ENCODE measurements at regions not wholly inside any gene's neighbourhood (a gene's known extent, or its start where the extent isn't known, plus 50 kb on each side); places are given as distances from the start of the nearest gene placed in this dataset.

DNA sequence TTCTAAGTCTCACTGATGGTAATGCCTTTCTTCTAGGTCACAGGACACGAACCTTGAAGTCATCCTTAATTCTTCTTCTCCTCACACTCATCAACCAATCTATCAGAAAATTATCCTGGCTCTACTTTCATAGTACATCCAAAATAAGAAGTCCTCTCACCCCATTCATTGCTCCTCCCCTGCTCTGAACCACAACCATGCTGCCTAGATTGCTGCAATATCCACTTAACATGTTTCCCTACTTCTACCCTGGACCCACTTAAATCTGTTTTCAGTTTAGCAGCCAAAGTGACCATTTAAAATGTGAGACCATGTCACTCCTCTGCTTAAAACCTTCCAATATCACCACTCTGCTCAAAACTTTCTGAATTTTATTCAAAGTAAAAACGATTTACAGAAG lies 445.9 kb upstream of the FAT3 start:
- H4K20me1 ChIP-seq (ENCODE audit: insufficient read depth, low read length): no peaks in the 10 kb centered on the region
- TF ChIP-seq EZH2phosphoT487 (IDR thresholded peaks at IDR 0.05; ENCODE audit: low read depth): no peak
- TF ChIP-seq, protein P1, sequence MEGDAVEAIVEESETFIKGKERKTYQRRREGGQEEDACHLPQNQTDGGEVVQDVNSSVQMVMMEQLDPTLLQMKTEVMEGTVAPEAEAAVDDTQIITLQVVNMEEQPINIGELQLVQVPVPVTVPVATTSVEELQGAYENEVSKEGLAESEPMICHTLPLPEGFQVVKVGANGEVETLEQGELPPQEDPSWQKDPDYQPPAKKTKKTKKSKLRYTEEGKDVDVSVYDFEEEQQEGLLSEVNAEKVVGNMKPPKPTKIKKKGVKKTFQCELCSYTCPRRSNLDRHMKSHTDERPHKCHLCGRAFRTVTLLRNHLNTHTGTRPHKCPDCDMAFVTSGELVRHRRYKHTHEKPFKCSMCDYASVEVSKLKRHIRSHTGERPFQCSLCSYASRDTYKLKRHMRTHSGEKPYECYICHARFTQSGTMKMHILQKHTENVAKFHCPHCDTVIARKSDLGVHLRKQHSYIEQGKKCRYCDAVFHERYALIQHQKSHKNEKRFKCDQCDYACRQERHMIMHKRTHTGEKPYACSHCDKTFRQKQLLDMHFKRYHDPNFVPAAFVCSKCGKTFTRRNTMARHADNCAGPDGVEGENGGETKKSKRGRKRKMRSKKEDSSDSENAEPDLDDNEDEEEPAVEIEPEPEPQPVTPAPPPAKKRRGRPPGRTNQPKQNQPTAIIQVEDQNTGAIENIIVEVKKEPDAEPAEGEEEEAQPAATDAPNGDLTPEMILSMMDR (IDR thresholded peaks at IDR 0.05; ENCODE audit: low read depth, low read length): no peak
- H3K4me3 ChIP-seq (ENCODE audit: low read length): no peak overlapping the region
- no peak overlapping the region for H3K4me2 ChIP-seq (ENCODE audit: low read length)
- no peaks in the 10 kb centered on the region for H3K36me3 ChIP-seq (replicated peaks; ENCODE audit: low read depth, low read length)
- H2AFZ ChIP-seq (ENCODE audit: low read depth, low read length): no peak overlapping the region
- H3K27me3 ChIP-seq (ENCODE audit: low read depth, low read length): no peaks in the 10 kb centered on the region
- H3K9ac ChIP-seq (ENCODE audit: low read length): no peak overlapping the region
- H3K79me2 ChIP-seq (ENCODE audit: low read length): no peaks in the 10 kb centered on the region
- no peaks in the 10 kb centered on the region for H3K9me3 ChIP-seq (ENCODE audit: insufficient read depth, low read length)
- no peak overlapping the region for H3K27ac ChIP-seq (ENCODE audit: low read length)
- H3K4me1 ChIP-seq (ENCODE audit: low read length): no peaks in the 10 kb centered on the region

DNA sequence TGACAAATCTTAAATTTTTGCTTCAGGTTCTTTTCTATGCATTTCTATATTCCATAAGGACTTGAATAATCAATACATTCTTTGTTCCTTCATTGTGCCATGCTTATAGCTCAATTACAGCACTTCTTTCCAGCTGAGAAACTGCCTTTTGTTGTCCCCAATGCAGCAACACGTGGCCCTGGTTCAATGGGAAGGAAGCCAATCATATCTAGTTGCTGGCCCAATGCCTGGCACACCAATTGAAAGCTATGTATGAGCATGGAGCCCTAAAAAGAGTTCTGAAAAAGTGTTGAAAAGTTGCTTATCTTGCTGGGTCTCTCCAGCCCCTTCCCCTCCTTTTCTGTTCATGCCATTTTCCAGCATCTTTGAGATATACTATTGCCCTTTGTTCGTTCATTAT lies 448.0 kb upstream of the FAT3 start:
- no peak overlapping the region for H2AFZ ChIP-seq (ENCODE audit: low read depth, low read length)
- H3K27me3 ChIP-seq (ENCODE audit: low read depth, low read length): no peaks in the 10 kb centered on the region
- no peak for TF ChIP-seq EZH2phosphoT487 (IDR thresholded peaks at IDR 0.05; ENCODE audit: low read depth)
- TF ChIP-seq, protein P1 (IDR thresholded peaks at IDR 0.05; ENCODE audit: low read depth, low read length): no peak
- H4K20me1 ChIP-seq (ENCODE audit: insufficient read depth, low read length): no peaks in the 10 kb centered on the region
- no peak overlapping the region for H3K27ac ChIP-seq (ENCODE audit: low read length)
- H3K4me1 ChIP-seq (ENCODE audit: low read length): no peaks in the 10 kb centered on the region
- no peaks in the 10 kb centered on the region for H3K79me2 ChIP-seq (ENCODE audit: low read length)
- H3K9ac ChIP-seq (ENCODE audit: low read length): no peak overlapping the region
- H3K36me3 ChIP-seq (replicated peaks; ENCODE audit: low read depth, low read length): no peaks in the 10 kb centered on the region
- H3K9me3 ChIP-seq (ENCODE audit: insufficient read depth, low read length): no peaks in the 10 kb centered on the region
- no peak overlapping the region for H3K4me3 ChIP-seq (ENCODE audit: low read length)
- no peak overlapping the region for H3K4me2 ChIP-seq (ENCODE audit: low read length)

DNA sequence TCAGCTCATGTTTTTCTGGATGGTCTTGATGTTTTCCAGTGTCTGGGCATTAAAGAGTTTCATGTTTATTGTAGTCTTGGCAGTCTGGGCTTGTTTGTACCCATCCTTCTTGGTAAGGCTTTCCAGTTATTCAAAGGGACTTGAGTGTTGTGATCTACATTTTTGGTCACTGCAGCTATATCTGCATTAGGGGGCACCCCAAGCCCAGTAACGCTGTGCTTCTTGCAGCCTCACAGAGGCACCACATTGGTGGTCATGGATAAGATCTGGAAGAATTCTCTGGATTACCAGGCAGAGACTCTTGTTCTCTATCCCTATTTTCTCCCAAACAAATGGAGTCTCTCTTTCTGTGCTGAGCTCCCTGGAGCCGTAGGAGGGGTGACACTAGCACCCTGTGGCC lies 451.5 kb upstream of the FAT3 start:
- no peak overlapping the region for H3K27ac ChIP-seq (ENCODE audit: low read length)
- TF ChIP-seq EZH2phosphoT487 (IDR thresholded peaks at IDR 0.05; ENCODE audit: low read depth): no peak
- TF ChIP-seq, protein P1 (IDR thresholded peaks at IDR 0.05; ENCODE audit: low read depth, low read length): peak; percentile 46

DNA sequence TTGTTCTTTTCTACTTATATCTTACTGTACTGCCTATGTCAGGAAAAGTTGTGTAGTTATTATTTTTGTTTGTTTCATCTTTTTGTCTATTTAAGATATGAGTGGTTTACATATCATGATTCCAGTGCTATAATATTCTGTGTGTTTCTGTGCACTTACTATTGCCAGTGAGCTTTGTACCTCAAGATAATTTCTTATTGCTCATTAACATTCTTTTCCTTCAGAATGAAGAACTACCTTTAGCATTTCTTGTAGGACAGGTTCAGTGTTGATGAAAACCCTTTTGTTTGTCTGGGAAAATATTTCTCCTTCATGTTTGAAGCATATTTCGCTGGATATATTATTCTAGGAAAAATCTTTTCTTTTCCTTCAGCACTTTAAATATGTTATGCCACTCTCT lies 452.7 kb upstream of the FAT3 start:
- Histone ChIP-seq H3K4me3 (ENCODE audit: low read length) (no peak overlapping the region), H3K4me2 (ENCODE audit: low read length) (no peak overlapping the region), H3K4me1 (ENCODE audit: low read length) (peaks cover 7% of the 10 kb centered on the region; the same call in 1 of the 2 replicates), H2AFZ (ENCODE audit: low read depth, low read length) (no peak overlapping the region), H3K9ac (ENCODE audit: low read length) (no peak overlapping the region), H3K27me3 (ENCODE audit: low read depth, low read length) (no peaks in the 10 kb centered on the region), H4K20me1 (ENCODE audit: insufficient read depth, low read length) (no peaks in the 10 kb centered on the region), H3K9me3 (ENCODE audit: insufficient read depth, low read length) (no peaks in the 10 kb centered on the region), H3K27ac (ENCODE audit: low read length) (no peak overlapping the region), H3K79me2 (ENCODE audit: low read length) (no peaks in the 10 kb centered on the region), H3K36me3 (replicated peaks; ENCODE audit: low read depth, low read length) (no peaks in the 10 kb centered on the region)
- TF ChIP-seq, protein P1 (IDR thresholded peaks at IDR 0.05; ENCODE audit: low read depth, low read length): no peak
- no peak for TF ChIP-seq EZH2phosphoT487 (IDR thresholded peaks at IDR 0.05; ENCODE audit: low read depth)

More for the DNA sequence above, 451.5 kb upstream of the FAT3 start:
- Histone ChIP-seq H3K27me3 (ENCODE audit: low read depth, low read length) (no peaks in the 10 kb centered on the region), H3K36me3 (replicated peaks; ENCODE audit: low read depth, low read length) (no peaks in the 10 kb centered on the region), H2AFZ (ENCODE audit: low read depth, low read length) (no peak overlapping the region), H4K20me1 (ENCODE audit: insufficient read depth, low read length) (no peaks in the 10 kb centered on the region), H3K9me3 (ENCODE audit: insufficient read depth, low read length) (no peaks in the 10 kb centered on the region), H3K79me2 (ENCODE audit: low read length) (no peaks in the 10 kb centered on the region), H3K4me3 (ENCODE audit: low read length) (no peak overlapping the region), H3K4me1 (ENCODE audit: low read length) (peaks cover 7% of the 10 kb centered on the region; the same call in 1 of the 2 replicates), H3K9ac (ENCODE audit: low read length) (no peak overlapping the region), H3K4me2 (ENCODE audit: low read length) (no peak overlapping the region)
